ENCODE measurements at regions not wholly inside any gene's neighbourhood (a gene's known extent, or its start where the extent isn't known, plus 50 kb on each side); places are given as distances from the start of the nearest gene placed in this dataset.

GRCh38 chr6:132115714-132116366 is 164.7 kb upstream of the CCN2 start (continued):
- no peak for TF ChIP-seq NKRF (conservative IDR thresholded peaks at IDR 0.05)
- TF ChIP-seq E4F1 (IDR thresholded peaks at IDR 0.05; ENCODE audit: borderline replicate concordance, partially characterized antibody), result no peak
- TF ChIP-seq RAD21 (IDR thresholded peaks at IDR 0.05; ENCODE audit: insufficient read depth, low read depth, low read length), result no peak
- TF ChIP-seq MTA2 (IDR thresholded peaks at IDR 0.05; ENCODE audit: low read depth), result no peak
- no peak for TF ChIP-seq USF2 (IDR thresholded peaks at IDR 0.05; ENCODE audit: borderline replicate concordance, low read depth, low read length)
- TF ChIP-seq SKIL (IDR thresholded peaks at IDR 0.05; ENCODE audit: low read depth, poor library complexity, severe bottlenecking), result no peak
- no peak for TF ChIP-seq ZZZ3 (IDR thresholded peaks at IDR 0.05; ENCODE audit: control insufficient read depth, insufficient read length, low read depth)
- no peak for TF ChIP-seq NFXL1 (IDR thresholded peaks at IDR 0.05; ENCODE audit: borderline replicate concordance)

Data from GM12878 (cell line).